ENCODE measurements at regions not wholly inside any gene's neighbourhood (a gene's known extent, or its start where the extent isn't known, plus 50 kb on each side); places are given as distances from the start of the nearest gene placed in this dataset.

DNA sequence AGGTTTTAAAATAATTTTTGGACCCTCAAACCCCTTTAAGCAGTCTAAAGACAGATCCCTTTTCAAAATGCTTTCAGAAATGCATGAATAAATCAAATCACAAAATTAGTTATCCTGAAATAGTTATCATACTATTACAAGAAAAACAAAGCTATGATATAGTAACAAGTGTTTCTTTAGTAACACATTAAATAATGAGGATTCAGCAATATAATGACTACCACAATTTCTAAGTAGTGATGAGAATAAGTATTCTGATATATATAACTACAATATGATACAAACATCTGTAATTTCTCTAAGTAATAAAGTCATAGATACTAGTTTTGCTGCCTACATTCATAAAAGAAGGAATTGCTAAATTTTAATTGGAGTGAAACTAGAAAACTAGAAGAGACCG, 53.0 kb upstream of the TMEM168 start:
- Histone ChIP-seq H3K27ac (no peak overlapping the region), H3K4me3 (no peak overlapping the region)

All from skin epidermis (tissue), 12 donors.